ENCODE measurements at regions not wholly inside any gene's neighbourhood (a gene's known extent, or its start where the extent isn't known, plus 50 kb on each side); places are given as distances from the start of the nearest gene placed in this dataset.
"Not testable (repeated sequence)": the region's sequence is repeated elsewhere in the genome, so short reads cannot be mapped to it uniquely, and the experiment has no call there.

DNA sequence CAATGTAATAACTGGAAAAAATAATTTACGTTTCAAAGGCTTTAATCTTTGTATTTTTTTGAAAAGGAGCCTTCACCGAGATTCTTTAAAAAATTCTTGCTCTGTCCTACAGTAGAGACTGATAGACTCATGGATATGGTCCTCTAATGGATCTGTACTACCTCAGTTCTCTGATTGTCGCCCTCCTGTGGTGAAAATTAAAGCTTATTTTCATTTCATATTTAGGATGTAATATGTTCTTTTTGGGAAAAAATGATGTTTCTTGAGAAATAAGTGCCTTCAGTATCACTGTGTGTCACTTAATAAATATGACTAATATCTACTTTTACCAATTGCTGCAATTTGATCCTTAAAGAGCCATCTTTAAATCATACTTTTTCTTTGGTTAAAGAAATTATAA is 4593.3 kb upstream of the OR11H1 start:
- TF ChIP-seq, protein P1, sequence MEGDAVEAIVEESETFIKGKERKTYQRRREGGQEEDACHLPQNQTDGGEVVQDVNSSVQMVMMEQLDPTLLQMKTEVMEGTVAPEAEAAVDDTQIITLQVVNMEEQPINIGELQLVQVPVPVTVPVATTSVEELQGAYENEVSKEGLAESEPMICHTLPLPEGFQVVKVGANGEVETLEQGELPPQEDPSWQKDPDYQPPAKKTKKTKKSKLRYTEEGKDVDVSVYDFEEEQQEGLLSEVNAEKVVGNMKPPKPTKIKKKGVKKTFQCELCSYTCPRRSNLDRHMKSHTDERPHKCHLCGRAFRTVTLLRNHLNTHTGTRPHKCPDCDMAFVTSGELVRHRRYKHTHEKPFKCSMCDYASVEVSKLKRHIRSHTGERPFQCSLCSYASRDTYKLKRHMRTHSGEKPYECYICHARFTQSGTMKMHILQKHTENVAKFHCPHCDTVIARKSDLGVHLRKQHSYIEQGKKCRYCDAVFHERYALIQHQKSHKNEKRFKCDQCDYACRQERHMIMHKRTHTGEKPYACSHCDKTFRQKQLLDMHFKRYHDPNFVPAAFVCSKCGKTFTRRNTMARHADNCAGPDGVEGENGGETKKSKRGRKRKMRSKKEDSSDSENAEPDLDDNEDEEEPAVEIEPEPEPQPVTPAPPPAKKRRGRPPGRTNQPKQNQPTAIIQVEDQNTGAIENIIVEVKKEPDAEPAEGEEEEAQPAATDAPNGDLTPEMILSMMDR (IDR thresholded peaks at IDR 0.05): peak; percentile 75
- TF ChIP-seq ZFX (IDR thresholded peaks at IDR 0.05; ENCODE audit: borderline replicate concordance): not testable (repeated sequence)
